Brain microvascular endothelial cell (primary cell): ENCODE measurements at regions not wholly inside any gene's neighbourhood (a gene's known extent, or its start where the extent isn't known, plus 50 kb on each side); places are given as distances from the start of the nearest gene placed in this dataset.

Experiments used
- DNase-seq: peaks from one replicate; pipeline ENCODE4 v3.0.0-alpha.2; 2020
- H3K27ac ChIP-seq: fragments of 250-450 bp; sonication (Bioruptor Pico); 2 replicates; pipeline ENCODE4 v1.5.1; 2020; ENCODE audit warnings: mild to moderate bottlenecking, moderate library complexity
- H3K27me3 ChIP-seq: fragments of 250-450 bp; sonication (Bioruptor Pico); replicated peaks from 2 replicates; pipeline ENCODE4 v1.5.1; 2020; ENCODE audit warnings: mild to moderate bottlenecking
- H3K36me3 ChIP-seq: fragments of 250-450 bp; sonication (Bioruptor Pico); replicated peaks from 2 replicates; pipeline ENCODE4 v1.5.1; 2020; ENCODE audit warnings: mild to moderate bottlenecking
- H3K4me3 ChIP-seq: 2 replicates; pipeline ENCODE4 v1.5.1; 2011; ENCODE audit warnings: low read depth, mild to moderate bottlenecking, control low read depth, low read length, moderate library complexity
- in situ Hi-C: cut with HindIII; loops from 2 replicates; pipeline ENCODE4 v1.10.0; 2017; ENCODE audit warnings: low sequenced_read_pairs, low pct_ligation_motif_present
- TF ChIP-seq, protein P1 (sequence below): IDR thresholded peaks from 2 replicates; pipeline ENCODE4 v1.5.1; 2011; ENCODE audit warnings: low read depth, mild to moderate bottlenecking, moderate library complexity, low read length, control low read depth, inconsistent platforms; ENCODE audit errors: missing control alignments

DNA sequence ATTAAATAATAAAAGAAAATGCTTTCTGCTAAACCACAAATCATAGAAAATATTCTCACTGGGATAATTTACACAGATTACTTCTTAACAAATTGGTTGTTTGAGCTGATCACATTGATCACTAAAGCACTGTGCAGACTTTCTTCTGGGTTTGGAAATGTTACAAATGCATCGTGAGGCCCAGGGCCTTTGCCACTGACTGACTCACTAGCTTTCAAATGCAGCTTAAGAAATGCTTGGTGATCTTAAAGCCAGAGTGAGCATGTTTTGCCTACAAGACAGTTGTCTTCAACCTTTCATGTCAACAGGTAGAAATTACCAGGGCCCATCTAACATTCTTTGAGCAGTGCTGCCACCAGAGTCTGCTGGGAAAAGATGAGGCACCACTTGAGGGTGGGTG, 252.3 kb upstream of the ADRA1B start:
- no peak overlapping the region for H3K4me3 ChIP-seq
- H3K36me3 ChIP-seq = no peaks in the 10 kb centered on the region
- in situ Hi-C loops = no loop called here
- no peaks in the 10 kb centered on the region for H3K27me3 ChIP-seq
- TF ChIP-seq, protein P1, sequence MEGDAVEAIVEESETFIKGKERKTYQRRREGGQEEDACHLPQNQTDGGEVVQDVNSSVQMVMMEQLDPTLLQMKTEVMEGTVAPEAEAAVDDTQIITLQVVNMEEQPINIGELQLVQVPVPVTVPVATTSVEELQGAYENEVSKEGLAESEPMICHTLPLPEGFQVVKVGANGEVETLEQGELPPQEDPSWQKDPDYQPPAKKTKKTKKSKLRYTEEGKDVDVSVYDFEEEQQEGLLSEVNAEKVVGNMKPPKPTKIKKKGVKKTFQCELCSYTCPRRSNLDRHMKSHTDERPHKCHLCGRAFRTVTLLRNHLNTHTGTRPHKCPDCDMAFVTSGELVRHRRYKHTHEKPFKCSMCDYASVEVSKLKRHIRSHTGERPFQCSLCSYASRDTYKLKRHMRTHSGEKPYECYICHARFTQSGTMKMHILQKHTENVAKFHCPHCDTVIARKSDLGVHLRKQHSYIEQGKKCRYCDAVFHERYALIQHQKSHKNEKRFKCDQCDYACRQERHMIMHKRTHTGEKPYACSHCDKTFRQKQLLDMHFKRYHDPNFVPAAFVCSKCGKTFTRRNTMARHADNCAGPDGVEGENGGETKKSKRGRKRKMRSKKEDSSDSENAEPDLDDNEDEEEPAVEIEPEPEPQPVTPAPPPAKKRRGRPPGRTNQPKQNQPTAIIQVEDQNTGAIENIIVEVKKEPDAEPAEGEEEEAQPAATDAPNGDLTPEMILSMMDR = no peak
- H3K27ac ChIP-seq = no peak overlapping the region
- DNase-seq = no peak

DNA sequence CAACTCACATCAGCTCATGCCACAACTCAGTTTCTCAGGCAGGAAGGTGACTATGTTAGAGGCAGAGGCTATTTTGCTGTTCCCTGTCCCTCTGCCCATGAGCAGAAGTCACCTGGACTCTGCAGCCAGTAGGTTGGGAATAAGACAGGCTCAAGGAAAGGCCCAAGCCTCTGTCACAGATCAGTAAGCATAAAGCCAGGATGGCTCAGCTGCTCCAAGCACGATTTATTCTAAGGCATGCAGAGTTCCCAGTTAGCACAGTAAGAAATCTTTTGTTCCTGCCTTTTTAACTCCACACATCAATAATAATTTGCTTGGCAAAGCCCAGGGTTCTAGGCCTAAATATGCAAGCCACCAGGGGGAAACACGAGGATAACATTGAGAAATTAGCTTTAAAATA, 249.0 kb upstream of the ADRA1B start:
- no peak overlapping the region for H3K27ac ChIP-seq
- H3K36me3 ChIP-seq = no peaks in the 10 kb centered on the region
- DNase-seq = no peak
- H3K27me3 ChIP-seq = no peaks in the 10 kb centered on the region
- TF ChIP-seq, protein P1 = no peak
- H3K4me3 ChIP-seq = no peak overlapping the region
- in situ Hi-C loops = no loop called here

DNA sequence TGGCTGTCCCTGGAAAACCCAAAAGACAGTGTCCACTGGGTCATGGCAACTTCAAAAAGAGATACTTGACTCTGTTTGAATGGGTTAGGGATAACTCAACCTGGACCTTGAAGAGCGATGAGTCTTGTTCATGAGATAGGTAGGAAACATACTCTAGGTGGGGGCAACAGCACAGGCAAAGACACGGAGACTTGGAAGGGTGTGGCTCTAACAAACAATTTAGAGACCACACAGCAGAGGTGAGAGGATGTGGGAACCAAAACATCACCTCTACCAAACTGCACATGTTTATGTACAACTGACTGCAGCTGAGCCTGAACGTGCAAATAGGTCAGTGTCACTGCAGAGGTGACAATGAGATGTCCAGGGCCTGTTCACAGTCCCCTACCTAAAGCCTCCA, 247.7 kb upstream of the ADRA1B start:
- TF ChIP-seq, protein P1 = no peak
- in situ Hi-C loops = no loop called here
- DNase-seq = no peak
- Histone ChIP-seq H3K4me3 (no peak overlapping the region), H3K27ac (no peak overlapping the region), H3K36me3 (no peaks in the 10 kb centered on the region), H3K27me3 (no peaks in the 10 kb centered on the region)

DNA sequence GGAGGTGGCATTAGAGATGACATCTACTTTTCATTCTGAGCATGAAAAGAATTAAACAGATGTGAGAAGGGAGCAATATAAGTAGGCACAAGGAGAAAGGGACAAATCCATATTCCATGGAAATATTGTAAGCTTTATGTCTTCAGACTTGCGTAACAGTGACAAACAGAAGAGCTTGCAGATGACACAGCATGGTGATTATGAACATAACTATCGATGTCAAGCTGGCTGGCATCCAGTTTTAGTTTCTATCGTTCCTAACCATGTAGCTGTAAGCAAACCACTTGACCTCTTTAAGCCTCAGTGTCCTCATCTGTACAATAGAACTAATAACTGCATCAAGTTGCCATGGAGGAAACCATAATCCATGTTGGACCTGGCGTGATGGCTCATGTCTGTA, 246.7 kb upstream of the ADRA1B start:
- TF ChIP-seq, protein P1 = no peak
- DNase-seq = peak; percentile 1
- no peaks in the 10 kb centered on the region for H3K36me3 ChIP-seq
- H3K4me3 ChIP-seq = no peak overlapping the region
- in situ Hi-C loops = no loop called here
- H3K27me3 ChIP-seq = no peaks in the 10 kb centered on the region
- no peak overlapping the region for H3K27ac ChIP-seq

DNA sequence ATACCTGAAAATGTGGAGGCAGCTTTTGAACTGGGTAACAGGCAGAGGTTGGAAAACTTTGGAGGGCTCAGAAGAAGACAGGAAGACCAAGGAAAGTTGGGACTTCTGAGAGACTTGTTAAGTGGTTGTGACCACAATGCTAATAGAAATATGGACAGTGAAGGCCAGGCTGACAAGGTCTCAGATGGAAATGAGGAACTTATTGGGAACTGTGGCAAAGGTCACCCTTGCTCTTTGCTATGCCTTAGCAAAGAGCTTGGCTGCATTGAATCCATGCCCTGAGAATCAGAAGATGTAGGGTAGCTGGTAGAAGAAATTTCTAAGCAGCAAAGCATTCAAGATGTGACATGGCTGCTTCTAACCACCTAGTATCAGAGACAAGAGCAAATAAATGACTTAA, 244.4 kb upstream of the ADRA1B start:
- TF ChIP-seq, protein P1 = no peak
- H3K36me3 ChIP-seq = no peaks in the 10 kb centered on the region
- H3K27me3 ChIP-seq = no peaks in the 10 kb centered on the region
- in situ Hi-C loops = no loop called here
- no peak overlapping the region for H3K27ac ChIP-seq
- no peak for DNase-seq
- H3K4me3 ChIP-seq = no peak overlapping the region

DNA sequence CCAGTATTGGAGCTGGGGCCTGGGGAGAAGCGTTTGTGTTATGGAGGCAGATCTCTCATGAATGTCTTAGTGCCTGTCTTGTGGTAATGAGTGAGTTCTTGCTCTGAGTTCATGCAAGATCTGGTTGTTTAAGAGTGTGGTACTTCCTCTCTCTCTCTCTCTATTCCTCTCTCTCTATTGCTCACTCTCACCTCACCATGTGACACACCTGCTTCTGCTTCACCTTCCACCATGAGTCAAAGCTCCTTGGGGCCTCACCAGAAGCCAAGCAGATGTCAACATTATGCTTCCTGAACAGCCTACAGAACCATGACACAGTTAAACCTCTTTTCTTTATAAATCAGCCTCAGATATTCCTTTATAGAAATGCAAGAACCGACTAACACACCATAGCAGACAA, 242.7 kb upstream of the ADRA1B start:
- H3K4me3 ChIP-seq = no peak overlapping the region
- TF ChIP-seq, protein P1 = no peak
- no peak for DNase-seq
- H3K36me3 ChIP-seq = no peaks in the 10 kb centered on the region
- no peaks in the 10 kb centered on the region for H3K27me3 ChIP-seq
- no peak overlapping the region for H3K27ac ChIP-seq
- in situ Hi-C loops = no loop called here
